ENCODE measurements at regions not wholly inside any gene's neighbourhood (a gene's known extent, or its start where the extent isn't known, plus 50 kb on each side); places are given as distances from the start of the nearest gene placed in this dataset.

GRCh38 chr10:21396889-21397288 is 128.6 kb downstream of the SKIDA1 start:
- H3K9me3 ChIP-seq = peaks cover 0 to 7% of the 10 kb centered on the region in 2 donors
- no peaks in the 10 kb centered on the region for H3K27me3 ChIP-seq
- peaks cover 0 to 9% of the 10 kb centered on the region in 2 donors for H3K4me1 ChIP-seq
- DNase-seq (ENCODE audit: low spot score) = no peak
- no peak for TF ChIP-seq CTCF (IDR thresholded peaks at IDR 0.05)
- H3K36me3 ChIP-seq = no peaks in the 10 kb centered on the region
- H3K27ac ChIP-seq = no peak overlapping the region
- H3K4me3 ChIP-seq = no peak overlapping the region

GRCh38 chr10:21393931-21394330 is 131.6 kb downstream of the SKIDA1 start:
- no peak overlapping the region for H3K27ac ChIP-seq
- TF ChIP-seq CTCF (IDR thresholded peaks at IDR 0.05) = no peak
- peaks cover 0 to 4% of the 10 kb centered on the region in 2 donors for H3K4me1 ChIP-seq
- H3K4me3 ChIP-seq = no peak overlapping the region
- H3K27me3 ChIP-seq = no peaks in the 10 kb centered on the region
- peaks cover 0 to 7% of the 10 kb centered on the region in 2 donors for H3K9me3 ChIP-seq
- no peak for DNase-seq (ENCODE audit: low spot score)
- H3K36me3 ChIP-seq = no peaks in the 10 kb centered on the region

GRCh38 chr10:21388589-21388988 is 136.9 kb downstream of the SKIDA1 start:
- no peaks in the 10 kb centered on the region for H3K4me1 ChIP-seq
- TF ChIP-seq CTCF (IDR thresholded peaks at IDR 0.05) = no peak

GRCh38 chr10:21387868-21388267 is 137.6 kb downstream of the SKIDA1 start:
- no peaks in the 10 kb centered on the region for H3K4me1 ChIP-seq
- H3K27ac ChIP-seq = no peak overlapping the region
- H3K27me3 ChIP-seq = no peaks in the 10 kb centered on the region
- H3K4me3 ChIP-seq = no peak overlapping the region
- TF ChIP-seq CTCF (IDR thresholded peaks at IDR 0.05) = no peak
- H3K36me3 ChIP-seq = no peaks in the 10 kb centered on the region
- H3K9me3 ChIP-seq = no peaks in the 10 kb centered on the region
- no peak for DNase-seq (ENCODE audit: low spot score)

More at GRCh38 chr10:21388589-21388988, 136.9 kb downstream of the SKIDA1 start:
- no peaks in the 10 kb centered on the region for H3K27me3 ChIP-seq
- no peak for DNase-seq (ENCODE audit: low spot score)
- H3K9me3 ChIP-seq = no peaks in the 10 kb centered on the region
- H3K4me3 ChIP-seq = no peak overlapping the region
- H3K27ac ChIP-seq = no peak overlapping the region
- no peaks in the 10 kb centered on the region for H3K36me3 ChIP-seq

GRCh38 chr10:21385996-21386585 is 139.4 kb downstream of the SKIDA1 start:
- Histone ChIP-seq H3K27me3 (no peaks in the 10 kb centered on the region), H3K4me3 (no peak overlapping the region), H3K9me3 (no peaks in the 10 kb centered on the region), H3K27ac (no peak overlapping the region), H3K4me1 (no peaks in the 10 kb centered on the region), H3K36me3 (no peaks in the 10 kb centered on the region)
- DNase-seq (ENCODE audit: low spot score) = no peak
- no peak for TF ChIP-seq CTCF (IDR thresholded peaks at IDR 0.05)

GRCh38 chr10:21385536-21385935 is 139.9 kb downstream of the SKIDA1 start:
- Histone ChIP-seq H3K4me1 (no peaks in the 10 kb centered on the region), H3K36me3 (no peaks in the 10 kb centered on the region), H3K27me3 (no peaks in the 10 kb centered on the region), H3K27ac (no peak overlapping the region), H3K4me3 (no peak overlapping the region), H3K9me3 (no peaks in the 10 kb centered on the region)
- DNase-seq (ENCODE audit: low spot score) = no peak
- no peak for TF ChIP-seq CTCF (IDR thresholded peaks at IDR 0.05)

All from right atrium auricular region (tissue), 2 donors.